ENCODE measurements at regions not wholly inside any gene's neighbourhood (a gene's known extent, or its start where the extent isn't known, plus 50 kb on each side); places are given as distances from the start of the nearest gene placed in this dataset.

- Histone ChIP-seq H3K4ac (replicated peaks; ENCODE audit: insufficient read length, low read depth, low read length) (no peak overlapping the region), H3K36me3 (ENCODE audit: control insufficient read depth in 2 of 4, insufficient read depth in 4 of 4, low read length in 3 of 4) (no peaks in the 10 kb centered on the region), H4K91ac (replicated peaks; ENCODE audit: insufficient read length, low read length) (no peak overlapping the region), H3K4me3 (ENCODE audit: extremely low read depth in 1 of 4, insufficient read depth in 2 of 4, low read depth in 3 of 4, low read length in 4 of 4) (no peak overlapping the region), H2BK5ac (ENCODE audit: low read depth, low read length) (no peak overlapping the region), H3K9me3 (ENCODE audit: insufficient read depth in 2 of 2, low read depth in 1 of 2, low read length in 1 of 2) (no peaks in the 10 kb centered on the region), H3K56ac (replicated peaks; ENCODE audit: insufficient read length, low read depth, low read length) (no peak overlapping the region), H3K79me2 (ENCODE audit: control insufficient read depth in 1 of 2, insufficient read depth in 2 of 2, low read length in 2 of 2) (no peaks in the 10 kb centered on the region), H3K27me3 (replicated peaks in 1 of 4; ENCODE audit: control insufficient read depth in 3 of 4, extremely low read depth in 1 of 4, insufficient read depth in 3 of 4, low read length in 3 of 4) (no peaks in the 10 kb centered on the region), H2BK12ac (ENCODE audit: low read depth, low read length) (no peak overlapping the region), H2AK5ac (ENCODE audit: low read depth, low read length) (no peak overlapping the region), H2BK120ac (replicated peaks; ENCODE audit: low read depth, low read length) (no peak overlapping the region), H3K9ac (replicated peaks in 1 of 4; ENCODE audit: extremely low read depth in 1 of 4, low read depth in 3 of 4, low read length in 3 of 4) (no peak overlapping the region), H3K23me2 (ENCODE audit: low read depth, low read length) (no peaks in the 10 kb centered on the region), H3K27ac (ENCODE audit: low read depth, low read length) (no peak overlapping the region), H3K23ac (ENCODE audit: insufficient read length) (no peak overlapping the region), H4K5ac (ENCODE audit: insufficient read length, low read depth, low read length) (no peak overlapping the region), H2BK15ac (ENCODE audit: low read length) (no peak overlapping the region), H3K4me2 (ENCODE audit: insufficient read depth in 1 of 2, low read depth in 2 of 2, low read length in 2 of 2) (no peak overlapping the region), H4K20me1 (replicated peaks in 1 of 2; ENCODE audit: control insufficient read depth in 1 of 2, insufficient read depth in 2 of 2, low read length in 2 of 2) (no peaks in the 10 kb centered on the region), H2BK20ac (ENCODE audit: low read length) (no peak overlapping the region), H3K79me1 (ENCODE audit: low read depth, low read length) (no peaks in the 10 kb centered on the region), H3K4me1 (replicated peaks in 1 of 4; ENCODE audit: control insufficient read depth in 3 of 4, insufficient read depth in 4 of 4, low read length in 3 of 4) (0 out of 7 replicates have a peak, but pooled peaks cover 0 to 2% (median 0%) of the 10 kb centered on the region in 4 experiments), H4K8ac (ENCODE audit: extremely low read depth, insufficient read depth, low read length) (no peak overlapping the region), H3K14ac (ENCODE audit: insufficient read length) (no peak overlapping the region), H2AFZ (ENCODE audit: low read length) (no peak overlapping the region), H3K18ac (ENCODE audit: extremely low read depth, low read length) (no peak overlapping the region)
- FAIRE-seq, result no peak
- ChIA-PET CTCF (ENCODE audit: partially characterized antibody) (interaction anchor here (1.0 kb wide), 1 partner anchor 462 kb away, joined by 3 read pairs; no protein-coding TSS in a partner anchor), POLR2A (ENCODE audit: partially characterized antibody) (interaction anchor here (0.7 kb wide), 1 partner anchor 34 kb away, joined by 3 read pairs; no protein-coding TSS in a partner anchor)
- DNase-seq (ENCODE audit: low read depth in 1 of 2, low spot score in 2 of 2), result no peak
- 85% methylated on average over 7 of the region's 7 CpGs; no CpG with 5 or more reads in 1 of the 2 experiments for WGBS, 2 experiments (ENCODE audit: extremely low coverage in 1 of 2, insufficient coverage in 1 of 2, insufficient read length in 1 of 2, insufficient replicate concordance in 2 of 2, low coverage in 1 of 2, low lambda C conversion rate in 2 of 2, missing lambda C conversion rate in 1 of 2)
- TF ChIP-seq TAF7 (optimal IDR thresholded peaks at IDR 0.05; ENCODE audit: borderline replicate concordance, low read depth, low read length), result no peak
Measured at GRCh38 chr15:79773128-79773527, 123.7 kb downstream of the MTHFS start.

Measured in H1 (cell line).